ENCODE measurements at regions not wholly inside any gene's neighbourhood (a gene's known extent, or its start where the extent isn't known, plus 50 kb on each side); places are given as distances from the start of the nearest gene placed in this dataset.
"Not testable (repeated sequence)": the region's sequence is repeated elsewhere in the genome, so short reads cannot be mapped to it uniquely, and the experiment has no call there.

GRCh38 chr5:53277491-53277890 is 167.9 kb upstream of the MOCS2 start:
- DNase-seq, result no peak

DNA sequence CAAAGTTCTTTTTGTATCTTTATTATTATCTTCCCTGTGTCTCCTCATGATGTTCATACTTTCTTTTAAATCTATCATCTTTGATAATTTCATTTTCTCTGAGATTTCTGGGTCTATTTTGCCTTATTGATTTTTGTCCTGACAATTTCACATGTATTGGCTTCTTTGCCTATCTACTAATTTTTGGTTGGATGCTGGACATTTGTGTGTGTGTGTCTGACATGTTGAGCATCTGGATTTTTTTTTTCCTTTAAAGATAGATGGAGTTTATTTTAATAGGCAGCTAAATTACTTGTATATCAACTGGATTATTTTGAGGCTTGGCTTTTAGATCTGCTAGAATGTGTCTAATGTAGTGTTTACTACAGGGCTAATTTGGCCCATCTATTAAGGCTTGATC is 178.0 kb upstream of the MOCS2 start:
- no peak for DNase-seq

- no peak for DNase-seq
These were observed 179.0 kb upstream of the MOCS2 start for GRCh38 chr5:53288511-53288910.

GRCh38 chr5:53291047-53291446 is 181.5 kb upstream of the MOCS2 start:
- DNase-seq, result no peak

DNA sequence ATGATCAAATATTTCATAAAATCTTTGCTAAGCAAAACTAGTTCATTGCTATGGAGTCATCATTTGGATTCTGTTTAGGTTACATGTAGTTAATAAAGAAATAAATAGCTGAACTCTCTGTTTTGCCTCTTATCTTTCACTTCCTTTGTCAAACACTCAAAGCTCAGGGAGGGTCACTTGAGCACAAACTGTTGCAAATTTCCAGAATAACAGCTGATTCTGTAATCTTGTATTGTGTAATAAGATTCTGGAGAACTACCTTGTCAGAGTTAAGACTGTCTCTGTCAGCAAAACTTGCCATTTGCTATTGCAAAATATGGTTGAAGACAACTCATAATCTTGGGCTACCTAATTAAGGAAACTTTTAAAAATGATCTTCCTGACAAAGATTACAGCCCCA is 182.0 kb upstream of the MOCS2 start:
- DNase-seq, result no peak

DNA sequence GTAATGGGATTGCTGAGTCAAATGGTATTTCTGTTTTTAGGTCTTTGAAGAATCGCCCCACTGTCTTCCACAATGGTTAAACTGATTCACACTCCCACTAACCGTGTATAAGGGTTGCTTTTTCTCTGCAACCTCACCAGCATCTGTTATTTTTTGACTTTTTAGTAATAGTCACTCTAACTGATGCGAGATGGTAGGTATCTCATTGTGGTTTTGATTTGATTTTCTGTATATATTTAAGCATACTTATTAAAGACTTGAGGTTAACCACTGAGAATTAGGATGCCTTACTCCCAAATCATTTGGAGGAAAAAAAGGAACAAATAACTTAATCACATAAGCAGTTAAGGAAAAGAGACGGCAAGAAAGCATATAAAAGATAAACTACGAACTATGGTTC is 181.6 kb upstream of the FST start:
- DNase-seq, result no peak

DNA sequence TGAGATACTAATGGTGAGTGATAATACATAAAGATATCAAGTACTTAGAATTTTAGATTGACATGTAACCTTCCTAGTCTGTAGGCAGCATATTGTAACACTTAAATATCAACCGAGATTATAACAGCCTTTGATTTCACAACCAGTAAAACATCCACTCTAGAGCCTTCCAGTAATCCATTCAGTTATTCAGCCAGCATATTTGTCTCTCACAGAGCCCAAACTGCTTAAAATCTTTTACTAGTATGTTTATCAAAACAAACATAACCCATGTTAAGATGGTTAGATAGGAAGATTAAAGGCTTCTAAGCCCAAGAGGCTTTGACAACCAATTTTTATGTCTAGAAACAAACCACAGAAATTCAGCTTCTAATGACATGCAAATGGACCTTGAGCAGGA is 177.9 kb upstream of the FST start:
- no peak for DNase-seq

- DNase-seq, result no peak
These were observed 177.3 kb upstream of the FST start for GRCh38 chr5:53303105-53303504.

DNA sequence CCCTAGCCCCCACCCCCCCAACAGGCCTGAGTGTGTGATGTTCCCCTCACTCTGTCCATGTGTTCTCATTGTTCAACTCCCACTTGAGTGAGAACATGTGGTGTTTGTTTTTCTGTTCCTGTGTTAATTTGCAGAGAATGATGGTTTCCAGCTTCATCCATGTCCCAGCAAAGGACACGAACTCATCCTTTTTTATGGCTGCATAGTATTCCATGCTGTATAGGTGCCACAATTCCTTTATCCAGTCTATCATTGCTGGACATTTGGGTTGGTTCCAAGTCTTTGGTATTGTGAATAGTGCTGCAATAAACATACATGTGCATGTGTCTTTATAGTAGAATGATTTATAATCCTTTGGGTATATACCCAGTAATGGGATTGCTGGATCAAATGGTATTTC is 175.1 kb upstream of the FST start:
- DNase-seq, result not testable (repeated sequence)

DNA sequence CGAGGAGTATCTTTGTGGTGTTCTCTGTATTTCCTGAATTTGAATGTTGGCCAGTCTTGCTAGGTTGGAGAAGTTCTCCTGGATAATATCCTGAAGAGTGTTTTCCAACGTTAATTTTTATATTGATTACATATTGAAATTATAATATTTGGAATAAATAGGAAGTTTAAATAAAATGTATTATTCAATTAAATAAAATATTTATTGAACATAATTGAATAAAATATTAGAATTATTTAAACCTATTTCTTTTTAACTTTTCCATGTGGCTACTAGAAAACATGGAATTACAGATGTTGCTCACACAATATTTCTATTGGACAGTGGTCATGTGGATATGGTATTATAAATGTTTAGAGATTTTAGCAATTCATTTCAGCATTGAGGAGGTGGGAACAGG is 170.8 kb upstream of the FST start:
- no peak for DNase-seq

DNA sequence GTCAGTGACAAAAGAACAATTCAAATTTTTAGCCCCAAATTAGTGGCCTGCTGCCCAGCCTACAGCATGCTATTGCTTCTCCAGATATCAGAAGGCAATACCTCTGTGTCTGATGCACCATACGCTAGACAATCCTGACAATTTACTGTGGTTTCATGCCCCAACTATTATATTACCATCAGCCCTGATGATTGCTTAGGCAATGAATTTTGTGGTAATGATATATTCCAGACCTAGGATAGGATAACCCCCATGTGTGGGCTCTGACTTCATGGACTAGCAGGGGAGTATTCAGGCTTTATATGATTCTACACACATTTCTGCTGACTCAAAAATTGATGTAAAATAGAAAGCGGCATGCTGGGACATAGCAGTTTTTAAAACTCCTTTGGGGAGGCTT is 168.7 kb upstream of the FST start:
- no peak for DNase-seq

GRCh38 chr5:53313145-53313544 is 167.3 kb upstream of the FST start:
- DNase-seq, result no peak

GRCh38 chr5:53318303-53318702 is 162.1 kb upstream of the FST start:
- no peak for DNase-seq

- no peak for DNase-seq
These were observed 161.1 kb upstream of the FST start for GRCh38 chr5:53319315-53319714.

DNA sequence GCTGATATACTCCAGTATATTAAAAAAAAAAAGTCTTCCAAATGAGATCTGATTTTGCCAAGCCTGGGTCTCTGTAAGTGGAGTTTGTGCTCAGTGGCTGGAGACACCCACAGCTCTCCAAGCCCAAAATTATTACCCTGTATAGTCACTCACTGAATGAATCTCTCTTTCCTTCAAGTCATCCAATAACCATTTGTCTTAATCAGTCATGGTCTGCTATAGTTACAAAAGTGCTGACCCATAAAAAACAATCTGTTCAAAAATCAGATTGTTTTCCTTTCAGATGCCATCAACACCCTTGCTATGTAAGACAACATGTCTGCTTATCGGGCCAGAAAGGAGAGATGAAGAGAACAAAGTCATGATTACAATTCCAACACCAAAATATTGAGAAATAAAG is 159.4 kb upstream of the FST start:
- no peak for DNase-seq

GRCh38 chr5:53321721-53322120 is 158.7 kb upstream of the FST start:
- no peak for DNase-seq

DNA sequence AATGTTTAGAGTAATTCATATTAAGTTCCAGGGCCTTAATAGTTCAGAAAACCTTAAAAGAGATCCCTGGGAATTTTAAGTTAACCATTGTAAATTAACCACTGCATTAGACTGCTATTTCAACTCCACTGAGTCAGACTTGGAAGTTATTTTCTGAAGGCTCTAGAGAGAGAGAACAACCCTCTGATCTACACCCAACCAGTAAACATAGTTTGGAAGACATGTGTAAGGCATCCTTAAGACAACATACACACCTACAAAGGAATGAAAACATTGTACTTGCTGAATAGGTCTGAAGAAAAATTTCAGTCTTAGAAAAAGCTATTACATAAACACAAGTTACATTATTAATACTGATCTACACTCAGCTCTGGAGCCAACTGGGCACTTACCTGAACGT is 158.2 kb upstream of the FST start:
- DNase-seq, result no peak

- no peak for DNase-seq
These were observed 156.9 kb upstream of the FST start for GRCh38 chr5:53323511-53323910.

DNA sequence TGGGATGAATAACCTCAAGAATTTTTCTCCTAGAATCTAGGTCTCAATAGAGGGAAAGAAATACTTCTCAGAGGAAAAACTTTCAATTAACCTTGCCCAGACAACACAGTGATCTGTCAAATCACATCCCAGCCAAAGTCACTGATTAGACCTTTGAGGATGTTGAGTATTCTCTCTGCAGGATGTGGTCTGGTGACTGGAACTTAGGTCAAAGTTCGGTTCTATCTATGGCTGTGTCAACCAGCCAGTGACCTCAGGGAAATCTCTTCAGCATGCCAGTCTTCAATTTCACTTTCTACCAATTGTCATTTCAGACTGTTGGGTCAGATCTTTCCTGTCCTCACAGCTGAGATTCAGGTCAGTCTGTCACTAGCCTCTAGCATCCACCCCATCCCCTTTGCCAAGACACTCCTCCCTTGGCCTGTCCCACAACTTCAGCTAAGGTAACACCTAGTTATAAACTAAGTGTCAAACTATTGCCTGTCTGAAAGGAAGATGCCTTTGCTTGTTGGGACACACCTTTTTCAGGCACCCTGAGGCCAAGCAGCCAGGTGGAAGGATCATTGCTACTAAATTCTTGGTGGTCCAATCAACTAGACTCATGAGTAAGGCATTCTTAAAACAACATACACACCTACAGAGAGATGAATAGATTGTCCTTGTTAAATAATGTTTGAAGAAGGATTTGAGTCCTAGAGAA is 156.3 kb upstream of the FST start:
- DNase-seq, result no peak

DNA sequence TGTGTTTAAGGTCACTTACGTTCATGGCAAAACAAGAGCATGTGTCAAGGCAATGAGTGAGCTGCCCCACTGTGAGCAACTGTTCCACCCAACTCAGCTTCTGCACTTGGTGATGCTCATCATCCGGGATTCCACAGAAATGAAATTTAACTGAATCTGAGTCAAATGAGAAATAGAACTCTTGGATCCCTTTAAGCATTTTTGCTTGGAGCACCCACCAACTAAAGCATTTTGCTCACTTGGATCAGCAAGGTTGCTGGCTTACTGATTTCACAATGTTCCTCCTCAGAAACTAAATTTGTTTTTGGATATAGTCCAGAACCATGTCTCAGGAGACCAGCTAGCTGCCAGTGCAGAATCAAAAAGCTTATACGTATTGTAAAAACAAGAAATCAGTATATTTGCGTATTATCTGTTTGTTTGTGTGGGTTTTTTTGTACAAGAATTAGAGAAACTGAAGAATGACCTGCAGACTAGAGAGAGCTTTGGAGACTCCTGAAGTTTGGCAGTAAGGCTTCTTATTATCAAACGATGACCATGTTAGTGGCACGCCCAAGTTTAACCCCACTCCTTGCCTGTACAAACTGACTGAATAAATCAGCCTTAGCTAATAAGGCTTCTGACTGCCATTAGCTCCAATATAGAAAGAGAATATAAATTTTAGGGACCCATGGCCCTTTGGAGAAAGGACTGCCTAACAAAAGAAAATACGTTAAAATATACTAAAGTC is 153.8 kb upstream of the FST start:
- DNase-seq, result no peak

- DNase-seq, result no peak
These were observed 152.6 kb upstream of the FST start for GRCh38 chr5:53327811-53328334.

GRCh38 chr5:53330491-53330890 is 149.9 kb upstream of the FST start:
- no peak for DNase-seq

DNA sequence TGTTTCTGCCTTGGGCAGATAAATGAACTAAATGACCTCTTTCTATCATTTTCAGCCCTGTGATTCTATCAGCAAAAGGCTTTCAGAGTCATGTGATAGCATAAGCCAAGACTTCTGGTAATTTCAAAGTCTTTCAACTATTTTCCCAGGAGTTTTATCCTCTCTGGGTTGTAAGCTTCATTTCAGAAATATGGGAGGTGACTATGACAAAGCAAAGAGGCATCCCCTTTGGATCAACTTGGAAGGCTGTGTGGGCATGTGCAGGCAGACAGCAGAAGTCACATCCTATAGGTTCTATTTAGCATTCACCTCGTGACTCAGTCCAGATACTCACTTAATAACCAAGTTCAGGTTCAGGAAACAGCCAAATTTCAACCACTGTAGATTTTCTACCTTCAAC is 149.0 kb upstream of the FST start:
- DNase-seq, result no peak

DNA sequence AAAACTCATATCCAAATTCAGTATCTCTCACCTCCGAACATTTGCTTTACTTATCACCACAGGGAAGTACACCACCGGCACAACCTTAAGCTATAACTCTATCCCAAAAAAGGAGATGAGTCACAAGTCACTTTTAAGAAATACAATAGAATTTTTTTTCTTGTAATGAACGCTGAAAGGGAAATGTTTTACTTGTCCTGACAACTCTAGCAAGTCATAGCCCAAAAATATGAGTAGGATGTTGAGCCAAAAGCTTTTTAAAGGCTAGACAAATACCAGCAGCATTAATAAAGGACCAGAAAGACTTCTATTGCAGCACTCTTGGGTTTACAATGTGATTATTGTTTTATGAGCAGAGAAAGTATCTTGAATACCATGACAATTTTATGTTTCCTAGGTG is 147.3 kb upstream of the FST start:
- DNase-seq, result no peak

All from stimulated activated CD4-positive, alpha-beta T cell treated with anti-CD3 and anti-CD28 coated beads, Interleukin-4, amount 100 ng/mL, for 24 hours (primary cell).